ENCODE measurements at regions not wholly inside any gene's neighbourhood (a gene's known extent, or its start where the extent isn't known, plus 50 kb on each side); places are given as distances from the start of the nearest gene placed in this dataset.

GRCh38 chr3:31448035-31448881 lies 84.5 kb upstream of the STT3B start:
- no peaks in the 10 kb centered on the region for H3K36me3 ChIP-seq
- no peaks in the 10 kb centered on the region for H3K4me1 ChIP-seq
- H3K27me3 ChIP-seq, result no peaks in the 10 kb centered on the region
- DNase-seq (ENCODE audit: extremely low spot score in 2 of 2), result no peak
- intact Hi-C loops (cut with DNase I), result no loop called here
- H3K27ac ChIP-seq, result no peak overlapping the region
- no peak overlapping the region for H3K4me3 ChIP-seq
- H3K9me3 ChIP-seq, result no peaks in the 10 kb centered on the region
- TF ChIP-seq CTCF (IDR thresholded peaks at IDR 0.05) (no peak), POLR2AphosphoS5 (IDR thresholded peaks at IDR 0.05; ENCODE audit: insufficient read depth in 1 of 2, low read depth in 1 of 2) (no peak), POLR2A (IDR thresholded peaks at IDR 0.05) (no peak)

GRCh38 chr3:31448882-31449243 lies 83.9 kb upstream of the STT3B start:
- H3K4me1 ChIP-seq, result no peaks in the 10 kb centered on the region
- DNase-seq (ENCODE audit: extremely low spot score in 2 of 2), result no peak
- H3K9me3 ChIP-seq, result no peaks in the 10 kb centered on the region
- no peak overlapping the region for H3K27ac ChIP-seq
- H3K27me3 ChIP-seq, result no peaks in the 10 kb centered on the region
- H3K36me3 ChIP-seq, result no peaks in the 10 kb centered on the region
- TF ChIP-seq POLR2A (IDR thresholded peaks at IDR 0.05), result no peak
- no peak for TF ChIP-seq CTCF (IDR thresholded peaks at IDR 0.05)
- no peak for TF ChIP-seq POLR2AphosphoS5 (IDR thresholded peaks at IDR 0.05; ENCODE audit: insufficient read depth in 1 of 2, low read depth in 1 of 2)
- intact Hi-C loops (cut with DNase I), result no loop called here
- H3K4me3 ChIP-seq, result no peak overlapping the region

GRCh38 chr3:31449318-31449717 lies 83.4 kb upstream of the STT3B start:
- Histone ChIP-seq H3K9me3 (no peaks in the 10 kb centered on the region), H3K27ac (no peak overlapping the region), H3K4me1 (no peaks in the 10 kb centered on the region), H3K4me3 (no peak overlapping the region), H3K27me3 (no peaks in the 10 kb centered on the region), H3K36me3 (no peaks in the 10 kb centered on the region)
- TF ChIP-seq CTCF (IDR thresholded peaks at IDR 0.05) (no peak), POLR2A (IDR thresholded peaks at IDR 0.05) (no peak), POLR2AphosphoS5 (IDR thresholded peaks at IDR 0.05; ENCODE audit: insufficient read depth in 1 of 2, low read depth in 1 of 2) (no peak)
- intact Hi-C loops (cut with DNase I), result no loop called here
- no peak for DNase-seq (ENCODE audit: extremely low spot score in 2 of 2)

GRCh38 chr3:31450345-31450744 lies 82.4 kb upstream of the STT3B start:
- H3K4me1 ChIP-seq, result no peaks in the 10 kb centered on the region
- no peak for DNase-seq (ENCODE audit: extremely low spot score in 2 of 2)
- no peak overlapping the region for H3K27ac ChIP-seq
- H3K36me3 ChIP-seq, result no peaks in the 10 kb centered on the region
- H3K4me3 ChIP-seq, result no peak overlapping the region
- H3K27me3 ChIP-seq, result no peaks in the 10 kb centered on the region
- no peaks in the 10 kb centered on the region for H3K9me3 ChIP-seq
- intact Hi-C loops (cut with DNase I), result no loop called here
- no peak for TF ChIP-seq POLR2AphosphoS5 (IDR thresholded peaks at IDR 0.05; ENCODE audit: insufficient read depth in 1 of 2, low read depth in 1 of 2)
- no peak for TF ChIP-seq CTCF (IDR thresholded peaks at IDR 0.05)
- TF ChIP-seq POLR2A (IDR thresholded peaks at IDR 0.05), result no peak

- no peak overlapping the region for H3K4me3 ChIP-seq
- no peak overlapping the region for H3K27ac ChIP-seq
- H3K36me3 ChIP-seq, result no peaks in the 10 kb centered on the region
- H3K9me3 ChIP-seq, result no peaks in the 10 kb centered on the region
- H3K27me3 ChIP-seq, result no peaks in the 10 kb centered on the region
- intact Hi-C loops (cut with DNase I), result no loop called here
- H3K4me1 ChIP-seq, result no peaks in the 10 kb centered on the region
- TF ChIP-seq POLR2A (IDR thresholded peaks at IDR 0.05), result no peak
- TF ChIP-seq CTCF (IDR thresholded peaks at IDR 0.05), result no peak
- no peak for TF ChIP-seq POLR2AphosphoS5 (IDR thresholded peaks at IDR 0.05; ENCODE audit: insufficient read depth in 1 of 2, low read depth in 1 of 2)
- no peak for DNase-seq (ENCODE audit: extremely low spot score in 2 of 2)
Observed at GRCh38 chr3:31452495-31453106, 80.1 kb upstream of the STT3B start.

Measured in vagina (tissue), 2 donors.